ENCODE measurements at regions not wholly inside any gene's neighbourhood (a gene's known extent, or its start where the extent isn't known, plus 50 kb on each side); places are given as distances from the start of the nearest gene placed in this dataset.

- DNase-seq, result peak; percentile 85
Measured at GRCh38 chr2:71277536-71278103, 50.7 kb upstream of the PAIP2B start.

GRCh38 chr2:71277147-71277475 is 50.2 kb upstream of the PAIP2B start:
- DNase-seq, result no peak

GRCh38 chr2:71276311-71277146 is 49.6 kb upstream of the PAIP2B start:
- DNase-seq, result peak; percentile 96

Data from RPMI8226 (cell line).